Endothelial cell of umbilical vein (primary cell): ENCODE measurements at regions not wholly inside any gene's neighbourhood (a gene's known extent, or its start where the extent isn't known, plus 50 kb on each side); places are given as distances from the start of the nearest gene placed in this dataset.

Experiments used
- EZH2 ChIP-seq: IDR thresholded peaks from 2 replicates; pipeline ENCODE4 v1.6.1; 2012; ENCODE audit warnings: borderline replicate concordance, low read depth, mild to moderate bottlenecking, moderate library complexity, low read length, inconsistent platforms; ENCODE audit not compliant: severe bottlenecking
- POLR2A ChIP-seq: IDR thresholded peaks from 2 replicates; pipeline ENCODE4 v1.6.1; 2012; ENCODE audit warnings: low read depth, mild to moderate bottlenecking, control low read depth, low read length
- POLR2AphosphoS5 ChIP-seq: IDR thresholded peaks from 2 replicates; pipeline ENCODE4 v1.6.1; 2012; ENCODE audit warnings: low read depth, mild to moderate bottlenecking, control low read depth, low read length, moderate library complexity; ENCODE audit not compliant: insufficient read depth
- TF ChIP-seq, protein P1 (sequence below), 2 donors: IDR thresholded peaks; 1 replicate in 1 of 2; 2 replicates in 1 of 2; pipeline ENCODE4 v1.5.1; 2011; ENCODE audit warnings: low read length in 2 of 2, mild to moderate bottlenecking in 2 of 2, moderate library complexity in 2 of 2, control low read depth in 1 of 2, inconsistent platforms in 1 of 2, low read depth in 1 of 2; ENCODE audit not compliant: insufficient read depth in 1 of 2; ENCODE audit errors: extremely low read depth in 1 of 2
- TF ChIP-seq, protein P2 (sequence below): IDR thresholded peaks from 2 replicates; pipeline ENCODE4 v1.6.1; 2011; ENCODE audit not compliant: insufficient read depth, insufficient read length

DNA sequence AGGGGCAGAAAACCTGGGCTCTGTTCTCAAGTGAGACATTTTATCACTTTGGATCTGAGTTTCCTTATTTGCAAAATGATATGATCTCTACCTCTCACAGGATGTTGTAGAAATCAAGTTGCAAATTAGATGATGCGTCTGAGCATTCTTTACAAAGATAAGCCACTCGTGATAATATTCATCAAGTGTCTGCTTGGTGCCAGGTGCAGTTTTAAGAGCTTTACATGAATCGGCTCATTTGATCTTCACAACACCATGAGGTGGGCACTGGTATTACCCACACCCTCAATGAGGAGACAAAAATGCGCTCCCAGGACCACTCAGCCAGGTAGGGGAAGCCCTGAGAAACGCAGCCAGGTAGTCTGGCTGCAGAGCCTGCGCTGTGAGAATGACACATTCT is 59.1 kb upstream of the CA12 start:
- TF ChIP-seq EZH2 (no peak), POLR2AphosphoS5 (no peak), POLR2A (no peak)
- TF ChIP-seq, protein P1, sequence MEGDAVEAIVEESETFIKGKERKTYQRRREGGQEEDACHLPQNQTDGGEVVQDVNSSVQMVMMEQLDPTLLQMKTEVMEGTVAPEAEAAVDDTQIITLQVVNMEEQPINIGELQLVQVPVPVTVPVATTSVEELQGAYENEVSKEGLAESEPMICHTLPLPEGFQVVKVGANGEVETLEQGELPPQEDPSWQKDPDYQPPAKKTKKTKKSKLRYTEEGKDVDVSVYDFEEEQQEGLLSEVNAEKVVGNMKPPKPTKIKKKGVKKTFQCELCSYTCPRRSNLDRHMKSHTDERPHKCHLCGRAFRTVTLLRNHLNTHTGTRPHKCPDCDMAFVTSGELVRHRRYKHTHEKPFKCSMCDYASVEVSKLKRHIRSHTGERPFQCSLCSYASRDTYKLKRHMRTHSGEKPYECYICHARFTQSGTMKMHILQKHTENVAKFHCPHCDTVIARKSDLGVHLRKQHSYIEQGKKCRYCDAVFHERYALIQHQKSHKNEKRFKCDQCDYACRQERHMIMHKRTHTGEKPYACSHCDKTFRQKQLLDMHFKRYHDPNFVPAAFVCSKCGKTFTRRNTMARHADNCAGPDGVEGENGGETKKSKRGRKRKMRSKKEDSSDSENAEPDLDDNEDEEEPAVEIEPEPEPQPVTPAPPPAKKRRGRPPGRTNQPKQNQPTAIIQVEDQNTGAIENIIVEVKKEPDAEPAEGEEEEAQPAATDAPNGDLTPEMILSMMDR (IDR thresholded peaks at IDR 0.05; ENCODE audit: extremely low read depth in 1 of 2, insufficient read depth in 1 of 2, low read depth in 1 of 2, low read length in 2 of 2): no peak
- TF ChIP-seq, protein P2, sequence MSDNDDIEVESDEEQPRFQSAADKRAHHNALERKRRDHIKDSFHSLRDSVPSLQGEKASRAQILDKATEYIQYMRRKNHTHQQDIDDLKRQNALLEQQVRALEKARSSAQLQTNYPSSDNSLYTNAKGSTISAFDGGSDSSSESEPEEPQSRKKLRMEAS: no peak
